NCI-H146 treated with DMSO at 0.1 percent for 48 hours (cell line): ENCODE measurements at regions not wholly inside any gene's neighbourhood (a gene's known extent, or its start where the extent isn't known, plus 50 kb on each side); places are given as distances from the start of the nearest gene placed in this dataset.
"Not testable (repeated sequence)": the region's sequence is repeated elsewhere in the genome, so short reads cannot be mapped to it uniquely, and the experiment has no call there.

ENCODE experiments used
- DNase-seq: peaks from one replicate; lab custom pipeline; 2025; ENCODE audit not compliant: unreplicated experiment; lab: John Stamatoyannopoulos, UW

- no peak for DNase-seq
These were observed 991.2 kb upstream of the ACO1 start for GRCh38 chr9:31393240-31393639.

GRCh38 chr9:31394015-31394473, 990.4 kb upstream of the ACO1 start:
- DNase-seq: no peak

- no peak for DNase-seq
These were observed 972.4 kb upstream of the ACO1 start for GRCh38 chr9:31412081-31412480.

- no peak for DNase-seq
These were observed 969.3 kb upstream of the ACO1 start for GRCh38 chr9:31415164-31415563.

- DNase-seq: no peak
These were observed 966.0 kb upstream of the ACO1 start for GRCh38 chr9:31418419-31418818.

- DNase-seq: not testable (repeated sequence)
These were observed 940.6 kb upstream of the ACO1 start for GRCh38 chr9:31443630-31444457.

GRCh38 chr9:31445357-31445756, 939.1 kb upstream of the ACO1 start:
- DNase-seq: no peak

GRCh38 chr9:31445960-31446359, 938.5 kb upstream of the ACO1 start:
- DNase-seq: no peak

- DNase-seq: no peak
These were observed 917.4 kb upstream of the ACO1 start for GRCh38 chr9:31467075-31467474.

GRCh38 chr9:31470051-31470450, 914.4 kb upstream of the ACO1 start:
- DNase-seq: no peak

GRCh38 chr9:31471010-31471409, 913.4 kb upstream of the ACO1 start:
- DNase-seq: no peak

- peak; percentile 55 for DNase-seq
These were observed 897.8 kb upstream of the ACO1 start for GRCh38 chr9:31486630-31487029.

GRCh38 chr9:31490551-31491106, 893.8 kb upstream of the ACO1 start:
- no peak for DNase-seq

GRCh38 chr9:31492229-31492628, 892.2 kb upstream of the ACO1 start:
- no peak for DNase-seq

GRCh38 chr9:31500422-31500821, 884.0 kb upstream of the ACO1 start:
- DNase-seq: no peak

GRCh38 chr9:31519011-31519410, 865.4 kb upstream of the ACO1 start:
- no peak for DNase-seq

- DNase-seq: no peak
These were observed 865.0 kb upstream of the ACO1 start for GRCh38 chr9:31519424-31519823.

GRCh38 chr9:31519826-31520225, 864.6 kb upstream of the ACO1 start:
- DNase-seq: no peak

GRCh38 chr9:31520301-31521085, 864.0 kb upstream of the ACO1 start:
- DNase-seq: no peak

- DNase-seq: no peak
These were observed 848.8 kb upstream of the ACO1 start for GRCh38 chr9:31535651-31536050.

- no peak for DNase-seq
These were observed 848.0 kb upstream of the ACO1 start for GRCh38 chr9:31536471-31536870.

GRCh38 chr9:31541721-31542281, 842.6 kb upstream of the ACO1 start:
- DNase-seq: peak; percentile 76
